Mesenchymal stem cell (in vitro differentiated cells and primary cell): ENCODE measurements at regions not wholly inside any gene's neighbourhood (a gene's known extent, or its start where the extent isn't known, plus 50 kb on each side); places are given as distances from the start of the nearest gene placed in this dataset.

Experiments used
- DNase-seq: peaks from one replicate; pipeline ENCODE4 v3.0.0-alpha.2; 2013
- H2AFZ ChIP-seq: one replicate; pipeline ENCODE4 v1.6.1; 2013; ENCODE audit warnings: low read depth, mild to moderate bottlenecking, control low read depth, inconsistent platforms, low read length, moderate library complexity
- H2AK5ac ChIP-seq: 2 replicates; pipeline ENCODE4 v1.6.1; 2013; ENCODE audit warnings: low read length, moderate library complexity, mild to moderate bottlenecking, inconsistent platforms; ENCODE audit not compliant: severe bottlenecking
- H2BK120ac ChIP-seq: one replicate; pipeline ENCODE4 v1.6.1; 2013; ENCODE audit warnings: low read depth, mild to moderate bottlenecking, inconsistent platforms, low read length, moderate library complexity
- H2BK12ac ChIP-seq, 2 experiments: one replicate each; pipeline ENCODE4 v1.6.1; 2013; ENCODE audit warnings: inconsistent platforms in 2 of 2, low read length in 2 of 2, mild to moderate bottlenecking in 2 of 2, moderate library complexity in 2 of 2, control low read depth in 1 of 2
- H2BK15ac ChIP-seq: one replicate; pipeline ENCODE4 v1.6.1; 2013; ENCODE audit warnings: mild to moderate bottlenecking, low read depth, inconsistent platforms; ENCODE audit not compliant: poor library complexity, severe bottlenecking
- H2BK5ac ChIP-seq: 2 replicates; pipeline ENCODE4 v1.6.1; 2013; ENCODE audit warnings: low read depth, mild to moderate bottlenecking, low read length, control low read depth, inconsistent platforms; ENCODE audit not compliant: poor library complexity, severe bottlenecking
- H3K14ac ChIP-seq, 2 experiments: one replicate each; pipeline ENCODE4 v1.6.1; 2013; ENCODE audit warnings: inconsistent platforms in 2 of 2, low read length in 2 of 2, control low read depth in 1 of 2, mild to moderate bottlenecking in 1 of 2, moderate library complexity in 1 of 2
- H3K18ac ChIP-seq, 2 experiments: one replicate each; pipeline ENCODE4 v1.6.1; 2013; ENCODE audit warnings: inconsistent platforms in 2 of 2, low read length in 2 of 2, control low read depth in 1 of 2, low read depth in 1 of 2, mild to moderate bottlenecking in 1 of 2
- H3K23ac ChIP-seq, 2 experiments: one replicate each; pipeline ENCODE4 v1.6.1; 2013; ENCODE audit warnings: inconsistent platforms in 2 of 2, low read length in 2 of 2, mild to moderate bottlenecking in 2 of 2, moderate library complexity in 2 of 2, control low read depth in 1 of 2
- H3K27ac ChIP-seq: 2 replicates; pipeline ENCODE4 v1.5.1; 2013; ENCODE audit warnings: mild to moderate bottlenecking, moderate library complexity, low read length, control low read depth, inconsistent platforms; ENCODE audit not compliant: poor library complexity, severe bottlenecking
- H3K27me3 ChIP-seq, 2 experiments: 2 replicates each; pipeline versions ENCODE4 v1.6.1 to v1.7.0; 2013; ENCODE audit warnings: low read length in 2 of 2, mild to moderate bottlenecking in 2 of 2, moderate library complexity in 2 of 2, control low read depth in 1 of 2, inconsistent platforms in 1 of 2; ENCODE audit not compliant: control insufficient read depth in 1 of 2, insufficient read depth in 1 of 2
- H3K36me3 ChIP-seq, 2 experiments: 2 replicates each; pipeline versions ENCODE4 v1.6.1 to v1.7.0; 2013; ENCODE audit warnings: low read length in 2 of 2, control low read depth in 1 of 2, inconsistent platforms in 1 of 2, low read depth in 1 of 2, mild to moderate bottlenecking in 1 of 2; ENCODE audit not compliant: insufficient read depth in 2 of 2, control insufficient read depth in 1 of 2
- H3K4ac ChIP-seq, 2 experiments: one replicate each; pipeline ENCODE4 v1.6.1; 2013; ENCODE audit warnings: inconsistent platforms in 2 of 2, low read length in 2 of 2, mild to moderate bottlenecking in 2 of 2, moderate library complexity in 2 of 2, control low read depth in 1 of 2, low read depth in 1 of 2
- H3K4me1 ChIP-seq: 2 replicates; pipeline ENCODE4 v1.6.1; 2013; ENCODE audit warnings: low read depth, low read length, control low read depth; ENCODE audit not compliant: control insufficient read depth, insufficient read depth
- H3K4me2 ChIP-seq: 2 replicates; pipeline ENCODE4 v1.6.1; 2013; ENCODE audit warnings: low read length, mild to moderate bottlenecking, inconsistent platforms; ENCODE audit not compliant: poor library complexity, severe bottlenecking
- H3K4me3 ChIP-seq, 2 experiments: 2 replicates each; pipeline versions ENCODE4 v1.5.1 to v1.7.0; 2013; ENCODE audit warnings: low read length in 2 of 2, mild to moderate bottlenecking in 2 of 2, control low read depth in 1 of 2, low read depth in 1 of 2; ENCODE audit not compliant: insufficient read depth in 1 of 2
- H3K79me1 ChIP-seq: replicated peaks from 2 replicates; pipeline ENCODE4 v1.6.1; 2013; ENCODE audit warnings: mild to moderate bottlenecking, control low read depth, low read length, inconsistent platforms; ENCODE audit not compliant: poor library complexity, severe bottlenecking
- H3K9ac ChIP-seq: 2 replicates; pipeline ENCODE4 v1.7.0; 2013; ENCODE audit warnings: mild to moderate bottlenecking, low read length, moderate library complexity
- H3K9me3 ChIP-seq: 2 replicates; pipeline ENCODE4 v1.7.0; 2013; ENCODE audit warnings: mild to moderate bottlenecking, low read length; ENCODE audit not compliant: control insufficient read depth
- H4K8ac ChIP-seq: one replicate; pipeline ENCODE4 v1.6.1; 2013; ENCODE audit warnings: inconsistent platforms, mild to moderate bottlenecking, low read length, moderate library complexity
- H4K91ac ChIP-seq: one replicate; pipeline ENCODE4 v1.6.1; 2013; ENCODE audit warnings: mild to moderate bottlenecking, low read length, inconsistent platforms
- WGBS: methylation state at CpG from one replicate; pipeline ENCODE4 v1.1.7; 2013; ENCODE audit warnings: mixed read lengths; 5-methylcytosine and 5-hydroxymethylcytosine counted together

DNA sequence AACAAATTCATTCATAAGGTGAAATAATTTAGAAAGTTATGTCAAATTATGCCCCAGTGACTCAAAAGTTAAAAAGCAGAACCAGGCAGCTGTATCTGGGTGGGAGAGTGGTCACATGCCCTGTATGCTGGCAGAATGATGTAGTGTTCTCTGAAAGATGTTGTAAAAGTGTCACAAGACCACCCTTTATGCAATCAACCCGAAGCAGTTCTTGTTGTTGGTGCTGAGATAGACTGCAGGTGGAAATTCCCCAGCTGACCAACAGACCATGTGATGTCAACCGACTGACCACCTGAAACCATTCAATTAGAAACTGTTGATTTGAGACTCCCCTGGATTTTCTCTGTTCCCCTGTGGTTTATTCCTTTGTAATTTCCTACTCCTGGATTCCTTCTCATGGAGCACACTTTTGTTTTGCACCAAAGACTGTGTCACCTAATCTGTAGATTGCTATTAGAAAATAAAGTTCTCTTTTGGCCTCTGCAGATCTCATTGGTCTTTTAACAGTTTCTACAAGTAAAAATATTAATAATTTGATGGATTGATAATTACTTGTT, 1341.3 kb upstream of the LRRTM1 start:
- Histone ChIP-seq H2AK5ac (no peak overlapping the region), H3K9ac (no peak overlapping the region), H3K4me1 (no peaks in the 10 kb centered on the region), H4K91ac (no peak overlapping the region), H3K4me2 (no peak overlapping the region), H3K18ac (no peak overlapping the region), H3K9me3 (peaks cover 18% of the 10 kb centered on the region), H2BK5ac (no peak overlapping the region), H4K8ac (no peak overlapping the region), H2BK120ac (no peak overlapping the region), H3K27me3 (no peaks in the 10 kb centered on the region), H2BK15ac (no peak overlapping the region), H3K4ac (no peak overlapping the region), H3K36me3 (no peaks in the 10 kb centered on the region), H3K79me1 (no peaks in the 10 kb centered on the region), H3K23ac (no peak overlapping the region), H3K27ac (no peak overlapping the region), H3K14ac (no peak overlapping the region), H3K4me3 (no peak overlapping the region), H2AFZ (no peak overlapping the region), H2BK12ac (no peak overlapping the region)
- DNase-seq, result no peak
- 42% methylated on average over 2 of the region's 2 CpGs for WGBS

DNA sequence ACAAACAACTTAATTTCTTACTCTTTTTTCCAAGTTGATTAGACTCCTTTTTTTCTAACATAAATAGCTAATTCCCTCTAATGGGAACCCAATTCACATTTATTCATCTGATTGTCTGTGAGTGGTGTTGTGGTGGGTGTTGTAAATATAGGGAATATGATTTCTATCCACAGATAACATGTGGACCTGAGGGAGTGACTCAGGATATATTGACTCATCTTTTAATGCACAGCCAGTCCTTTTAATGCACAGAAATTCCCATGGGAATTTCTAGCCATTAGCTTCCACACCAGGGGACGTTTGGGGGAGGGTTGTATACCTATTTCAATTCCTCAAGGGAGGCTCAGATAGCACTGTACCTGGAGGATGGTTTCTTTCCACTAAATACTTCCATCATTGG, 1339.6 kb upstream of the LRRTM1 start:
- H3K27me3 ChIP-seq, result no peaks in the 10 kb centered on the region
- H2BK5ac ChIP-seq, result no peak overlapping the region
- WGBS, result no CpG with 5 or more reads among the region's 1 CpG
- no peak overlapping the region for H3K4me2 ChIP-seq
- no peak overlapping the region for H2BK120ac ChIP-seq
- H2BK12ac ChIP-seq, result no peak overlapping the region
- no peak overlapping the region for H4K91ac ChIP-seq
- H3K18ac ChIP-seq, result no peak overlapping the region
- no peak overlapping the region for H4K8ac ChIP-seq
- H3K14ac ChIP-seq, result no peak overlapping the region
- no peak for DNase-seq
- peaks cover 11% of the 10 kb centered on the region for H3K9me3 ChIP-seq
- no peak overlapping the region for H3K23ac ChIP-seq
- H3K9ac ChIP-seq, result no peak overlapping the region
- no peak overlapping the region for H3K4me3 ChIP-seq
- no peaks in the 10 kb centered on the region for H3K4me1 ChIP-seq
- no peak overlapping the region for H2AFZ ChIP-seq
- H3K27ac ChIP-seq, result no peak overlapping the region
- H3K79me1 ChIP-seq, result no peaks in the 10 kb centered on the region
- H3K4ac ChIP-seq, result no peak overlapping the region
- no peak overlapping the region for H2AK5ac ChIP-seq
- no peaks in the 10 kb centered on the region for H3K36me3 ChIP-seq
- no peak overlapping the region for H2BK15ac ChIP-seq

DNA sequence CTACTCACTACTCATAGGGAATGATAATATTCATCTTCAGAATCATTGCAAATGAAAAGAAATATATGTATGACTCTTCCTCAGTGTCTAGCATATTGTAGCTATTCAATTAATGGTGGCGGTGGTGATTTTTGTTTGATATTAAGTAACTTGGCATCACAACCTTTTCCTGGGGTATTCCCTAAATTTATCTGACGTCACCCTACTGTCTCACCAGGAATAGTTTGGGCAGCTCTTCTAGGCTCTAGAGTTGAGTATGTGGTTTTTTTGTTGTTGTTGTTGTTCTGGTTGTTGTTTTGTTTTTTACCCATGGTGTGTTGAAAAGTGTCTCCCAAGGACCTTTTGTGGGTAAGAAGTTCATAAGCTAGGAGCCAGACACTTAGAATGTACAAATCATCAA, 1320.3 kb upstream of the LRRTM1 start:
- no peak for DNase-seq
- Histone ChIP-seq H2BK12ac (no peak overlapping the region), H3K18ac (no peak overlapping the region), H3K4ac (no peak overlapping the region), H3K79me1 (no peaks in the 10 kb centered on the region), H3K4me2 (no peak overlapping the region), H3K27me3 (no peaks in the 10 kb centered on the region), H3K9ac (no peak overlapping the region), H2AFZ (no peak overlapping the region), H3K27ac (no peak overlapping the region), H3K9me3 (no peaks in the 10 kb centered on the region), H4K8ac (no peak overlapping the region), H3K4me3 (no peak overlapping the region), H3K14ac (no peak overlapping the region), H4K91ac (no peak overlapping the region), H3K23ac (no peak overlapping the region), H3K4me1 (no peaks in the 10 kb centered on the region), H2BK15ac (no peak overlapping the region), H2BK120ac (no peak overlapping the region), H2BK5ac (no peak overlapping the region), H3K36me3 (no peaks in the 10 kb centered on the region), H2AK5ac (no peak overlapping the region)
- 100% methylated on average over 1 of the region's 2 CpGs for WGBS

DNA sequence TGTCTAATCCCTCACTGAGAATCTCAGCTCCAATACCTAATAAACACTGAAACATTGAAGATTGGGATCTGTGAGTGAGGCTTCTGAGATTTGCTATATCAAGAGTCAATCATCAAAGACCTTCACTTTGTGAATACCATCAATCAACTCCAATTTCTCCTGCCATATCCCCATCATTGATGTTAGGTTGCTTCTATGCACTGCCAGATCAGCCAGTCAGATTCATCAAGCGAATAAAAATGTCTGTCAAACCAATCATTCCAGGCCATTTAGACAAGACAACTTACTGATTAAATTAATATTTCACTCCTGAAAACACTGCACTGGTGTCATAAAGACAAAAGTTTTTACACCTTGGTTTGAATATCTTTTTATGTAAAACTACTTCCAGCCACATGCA, 1295.5 kb upstream of the LRRTM1 start:
- Histone ChIP-seq H3K27ac (no peak overlapping the region), H2BK120ac (no peak overlapping the region)
- 59% methylated on average over 1 of the region's 1 CpG for WGBS

More for the DNA sequence above, 1295.5 kb upstream of the LRRTM1 start:
- Histone ChIP-seq H2BK15ac (no peak overlapping the region), H4K91ac (no peak overlapping the region), H4K8ac (no peak overlapping the region), H3K9me3 (peaks cover 3% of the 10 kb centered on the region), H3K23ac (no peak overlapping the region), H3K36me3 (no peaks in the 10 kb centered on the region), H3K9ac (no peak overlapping the region), H2BK12ac (no peak overlapping the region), H2AK5ac (no peak overlapping the region), H3K4me2 (no peak overlapping the region), H2AFZ (no peak overlapping the region), H2BK5ac (no peak overlapping the region), H3K18ac (no peak overlapping the region), H3K4ac (no peak overlapping the region), H3K4me3 (no peak overlapping the region), H3K79me1 (no peaks in the 10 kb centered on the region), H3K27me3 (no peaks in the 10 kb centered on the region), H3K4me1 (no peaks in the 10 kb centered on the region), H3K14ac (no peak overlapping the region)
- DNase-seq, result no peak
